LNCAP (cell line): ENCODE measurements at regions not wholly inside any gene's neighbourhood (a gene's known extent, or its start where the extent isn't known, plus 50 kb on each side); places are given as distances from the start of the nearest gene placed in this dataset.

ENCODE experiments used
- CTCF ChIP-seq: fragments of 450-650 bp; IDR thresholded peaks from 2 replicates; pipeline ENCODE4 v1.5.1; 2017; ENCODE audit warnings: mild to moderate bottlenecking

- no peak for TF ChIP-seq CTCF
Observed at GRCh38 chr3:182018361-182018760, 306.6 kb downstream of the SOX2 start.

- no peak for TF ChIP-seq CTCF
Observed at GRCh38 chr3:182019926-182020325, 308.2 kb downstream of the SOX2 start.

- no peak for TF ChIP-seq CTCF
Observed at GRCh38 chr3:182023843-182024242, 312.1 kb downstream of the SOX2 start.

DNA sequence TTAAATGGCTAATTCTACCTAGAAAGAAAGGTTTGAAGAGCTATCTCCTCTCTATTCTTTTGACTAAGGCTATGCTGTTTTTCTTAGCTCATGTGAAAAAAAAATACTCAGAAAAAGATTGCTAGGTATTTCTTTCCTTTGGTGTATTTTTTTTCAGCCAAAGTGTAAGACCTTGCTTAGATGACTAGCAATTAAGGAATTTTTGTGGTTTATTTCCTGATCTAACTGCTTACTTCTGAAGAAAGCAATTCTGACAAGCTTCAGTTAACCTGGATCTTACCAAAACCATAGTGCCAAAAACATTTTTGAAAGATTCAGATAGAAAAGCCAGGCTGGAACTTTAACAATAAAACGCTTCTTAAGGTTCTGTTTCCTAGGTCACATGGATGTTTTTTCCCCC, 315.6 kb downstream of the SOX2 start:
- TF ChIP-seq CTCF: no peak

GRCh38 chr3:182028081-182028480, 316.4 kb downstream of the SOX2 start:
- no peak for TF ChIP-seq CTCF

- no peak for TF ChIP-seq CTCF
Observed at GRCh38 chr3:182035324-182035723, 323.6 kb downstream of the SOX2 start.

DNA sequence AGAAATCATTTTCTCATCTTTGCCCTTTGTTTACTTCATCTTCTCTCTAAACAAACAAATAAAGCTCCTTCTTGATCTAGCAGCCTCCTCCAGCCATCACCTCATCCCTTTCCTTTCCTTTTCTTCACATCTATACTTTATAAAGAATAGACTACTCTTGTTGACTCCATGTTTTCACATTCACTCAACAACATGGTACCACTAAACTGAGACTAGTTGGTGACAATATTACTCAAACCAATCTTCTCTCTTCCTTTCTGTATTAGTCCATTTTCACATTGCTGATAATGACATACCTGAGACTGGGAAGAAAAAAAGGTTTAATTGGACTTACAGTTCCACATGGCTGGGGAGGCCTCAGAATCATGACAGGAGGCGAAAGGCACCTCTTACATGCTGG, 324.7 kb downstream of the SOX2 start:
- no peak for TF ChIP-seq CTCF

DNA sequence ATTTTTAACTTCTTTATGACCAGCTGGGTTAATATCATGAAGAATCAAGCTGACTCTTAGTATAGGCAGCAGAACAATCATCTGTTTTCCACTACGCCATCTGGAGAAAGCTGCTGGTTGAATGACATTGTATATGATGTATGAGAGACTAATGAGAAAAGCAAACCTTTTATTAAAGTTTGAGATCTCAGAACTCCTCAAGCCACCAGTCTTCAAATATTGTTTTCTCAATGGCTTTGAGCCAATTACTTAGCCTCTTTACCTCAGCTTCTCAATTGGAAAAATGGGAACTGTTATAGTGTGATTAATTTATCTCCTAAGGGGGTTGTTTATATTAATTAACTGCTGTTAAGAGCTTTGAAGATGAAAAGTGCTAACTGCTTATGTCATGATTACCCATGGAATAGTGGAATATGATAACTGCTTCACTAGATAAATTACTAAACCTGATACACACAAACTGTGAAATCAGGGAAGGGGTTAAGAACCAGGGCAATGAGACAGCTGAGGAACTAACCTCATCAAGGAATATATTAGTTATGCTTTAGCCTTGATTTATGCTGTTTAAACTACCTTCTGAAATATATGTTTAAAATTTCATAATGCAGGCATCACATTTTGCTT, 330.1 kb downstream of the SOX2 start:
- TF ChIP-seq CTCF: no peak
